HEK293 (cell line): ENCODE measurements at regions not wholly inside any gene's neighbourhood (a gene's known extent, or its start where the extent isn't known, plus 50 kb on each side); places are given as distances from the start of the nearest gene placed in this dataset.
A peak's percentile ranks its signal among the peaks of the same experiment; 100 is the strongest.

Source experiments
- CTCF ChIA-PET: fragments of 350-600 bp; formaldehyde crosslinking; extraction: SDS; loops from one replicate; lab custom pipeline; 2021; ENCODE audit warnings: antibody characterized with exemption; lab: Yijun Ruan, JAX
- POLR2A ChIA-PET: fragments of 300-600 bp; formaldehyde crosslinking; extraction: SDS; loops from one replicate; lab custom pipeline; 2020; ENCODE audit warnings: antibody characterized with exemption, inconsistent platforms; lab: Yijun Ruan, JAX
- H3K27ac ChIP-seq: fragments of 200-500 bp; sonication (Bioruptor generic); 2 replicates; pipeline ENCODE4 v1.5.1; 2014; ENCODE audit warnings: low read depth, low read length, control low read depth, inconsistent platforms; ENCODE audit errors: extremely low read depth
- H3K36me3 ChIP-seq, 2 experiments: fragments of 200-500 bp in 1 of 2; sonication (Bioruptor generic) in 1 of 2; 1 replicate in 1 of 2; 2 replicates in 1 of 2; pipeline ENCODE4 v1.5.1; 2014 to 2017; ENCODE audit warnings: inconsistent platforms in 2 of 2, low read length in 2 of 2; ENCODE audit not compliant: control insufficient read depth in 2 of 2, insufficient read depth in 1 of 2
- H3K4me1 ChIP-seq: fragments of 200-500 bp; sonication (Bioruptor generic); 2 replicates; pipeline ENCODE4 v1.5.1; 2014; ENCODE audit warnings: mild to moderate bottlenecking, low read length, inconsistent platforms; ENCODE audit not compliant: control insufficient read depth, insufficient read depth
- H3K4me3 ChIP-seq: 2 replicates; pipeline ENCODE4 v1.5.1; 2011; ENCODE audit warnings: low read depth, mild to moderate bottlenecking, control low read depth, low read length, moderate library complexity
- H3K9me3 ChIP-seq: fragments of 200-500 bp; sonication (Bioruptor generic); 2 replicates; pipeline ENCODE4 v1.5.1; 2014; ENCODE audit warnings: low read depth, low read length, inconsistent platforms; ENCODE audit not compliant: control insufficient read depth, insufficient read depth
- AEBP2 ChIP-seq: fragments of 450-650 bp; formaldehyde crosslinking; IDR thresholded peaks from 2 replicates; pipeline ENCODE4 v1.5.1; 2016; ENCODE audit warnings: missing biosample characterization, missing genetic modification characterization, borderline replicate concordance
- FEZF1 ChIP-seq: fragments of 450-650 bp; formaldehyde crosslinking; IDR thresholded peaks from 2 replicates; pipeline ENCODE4 v1.5.1; 2016; ENCODE audit warnings: missing biosample characterization, missing genetic modification characterization
- HIC1 ChIP-seq: fragments of 450-650 bp; formaldehyde crosslinking; IDR thresholded peaks from 2 replicates; pipeline ENCODE4 v1.5.1; 2016; ENCODE audit warnings: missing biosample characterization, missing genetic modification characterization
- HOXA7 ChIP-seq: sonication (generic); formaldehyde crosslinking; IDR thresholded peaks from 2 replicates; pipeline ENCODE4 v1.8.1; 2022; ENCODE audit warnings: missing genetic modification reagents, borderline replicate concordance
- KLF16 ChIP-seq: fragments of 450-650 bp; formaldehyde crosslinking; IDR thresholded peaks from 2 replicates; pipeline ENCODE4 v1.5.1; 2017; ENCODE audit warnings: missing biosample characterization, missing genetic modification characterization
- MYNN ChIP-seq: fragments of 450-650 bp; formaldehyde crosslinking; IDR thresholded peaks from 2 replicates; pipeline ENCODE4 v1.5.1; 2016; ENCODE audit warnings: missing biosample characterization, missing genetic modification characterization, borderline replicate concordance
- PBX3 ChIP-seq: sonication (generic); formaldehyde crosslinking; IDR thresholded peaks from 2 replicates; pipeline ENCODE4 v1.8.1; 2022; ENCODE audit warnings: mild to moderate bottlenecking, moderate library complexity, missing genetic modification reagents
- PRDM6 ChIP-seq: fragments of 450-650 bp; formaldehyde crosslinking; IDR thresholded peaks from 2 replicates; pipeline ENCODE4 v1.5.1; 2017; ENCODE audit warnings: missing biosample characterization, missing genetic modification characterization
- ZNF223 ChIP-seq: fragments of 450-650 bp; formaldehyde crosslinking; IDR thresholded peaks from 2 replicates; pipeline ENCODE4 v1.5.1; 2016; ENCODE audit warnings: missing biosample characterization, missing genetic modification characterization
- ZNF513 ChIP-seq: fragments of 450-650 bp; IDR thresholded peaks from 2 replicates; pipeline ENCODE4 v1.5.1; 2018; ENCODE audit warnings: missing biosample characterization, missing genetic modification characterization
- ZNF580 ChIP-seq: fragments of 450-650 bp; formaldehyde crosslinking; IDR thresholded peaks from 2 replicates; pipeline ENCODE4 v1.5.1; 2016; ENCODE audit warnings: missing biosample characterization, missing genetic modification characterization
- ZNF624 ChIP-seq: fragments of 450-650 bp; formaldehyde crosslinking; IDR thresholded peaks from 2 replicates; pipeline ENCODE4 v1.5.1; 2017; ENCODE audit warnings: missing biosample characterization, missing genetic modification characterization
- ZNF76 ChIP-seq: fragments of 450-650 bp; formaldehyde crosslinking; IDR thresholded peaks from 2 replicates; pipeline ENCODE4; 2016; ENCODE audit warnings: low read depth, missing biosample characterization, missing genetic modification characterization, borderline replicate concordance

GRCh38 chr12:46456356-46457334 is 84.1 kb upstream of the SLC38A2 start:
- no peaks in the 10 kb centered on the region for H3K36me3 ChIP-seq
- peak; percentile 53; the same call in 1 of the 2 replicates for TF ChIP-seq ZNF513 (tag by site-specific recombination)
- no peak for TF ChIP-seq PBX3
- TF ChIP-seq ZNF624 (tag by site-specific recombination) = no peak
- TF ChIP-seq AEBP2 (tag by site-specific recombination) = no peak
- TF ChIP-seq MYNN (tag by site-specific recombination) = no peak
- 0 out of 2 replicates have a peak, but pooled peaks have one; percentile 19 for TF ChIP-seq KLF16 (tag by site-specific recombination)
- no peak for TF ChIP-seq ZNF76 (tag by site-specific recombination)
- TF ChIP-seq PRDM6 = peak; percentile 79
- TF ChIP-seq ZNF223 (tag by site-specific recombination) = no peak
- TF ChIP-seq ZNF580 (tag by site-specific recombination) = no peak
- no peak for TF ChIP-seq HOXA7 (CRISPR knock-in tag)
- no peak for TF ChIP-seq HIC1 (tag by site-specific recombination)
- TF ChIP-seq FEZF1 = peak; percentile 54
- POLR2A ChIA-PET = interaction anchor here (0.5 to 1.2 kb wide), 2 partner anchors 10 to 205 kb away, joined by 3 read pairs; no protein-coding TSS in a partner anchor
- no peak overlapping the region for H3K27ac ChIP-seq
- H3K9me3 ChIP-seq = no peaks in the 10 kb centered on the region
- peaks cover 14% of the 10 kb centered on the region for H3K4me1 ChIP-seq
- CTCF ChIA-PET = interaction anchor here (0.8 kb wide), 1 partner anchor 15 kb away, joined by 3 read pairs; no protein-coding TSS in a partner anchor
- H3K4me3 ChIP-seq = no peak overlapping the region
